Epithelial cell of esophagus (primary cell): ENCODE measurements at regions not wholly inside any gene's neighbourhood (a gene's known extent, or its start where the extent isn't known, plus 50 kb on each side); places are given as distances from the start of the nearest gene placed in this dataset.

Source experiments
- DNase-seq: peaks from one replicate; pipeline ENCODE4 v3.0.0; 2010; ENCODE audit warnings: low read depth
- H3K4me3 ChIP-seq: 2 replicates; pipeline ENCODE4 v1.5.1; 2011; ENCODE audit warnings: mild to moderate bottlenecking, low read length, control low read depth
- CTCF ChIP-seq: IDR thresholded peaks from 2 replicates; pipeline ENCODE4 v1.5.1; 2011; ENCODE audit warnings: low read depth, mild to moderate bottlenecking, low read length, control low read depth, inconsistent platforms; ENCODE audit not compliant: insufficient read depth; ENCODE audit errors: missing control alignments

GRCh38 chr3:117444175-117444574 lies 734.6 kb downstream of the TUSC7 start:
- TF ChIP-seq CTCF: no peak
- no peak for DNase-seq
- H3K4me3 ChIP-seq: no peak overlapping the region

DNA sequence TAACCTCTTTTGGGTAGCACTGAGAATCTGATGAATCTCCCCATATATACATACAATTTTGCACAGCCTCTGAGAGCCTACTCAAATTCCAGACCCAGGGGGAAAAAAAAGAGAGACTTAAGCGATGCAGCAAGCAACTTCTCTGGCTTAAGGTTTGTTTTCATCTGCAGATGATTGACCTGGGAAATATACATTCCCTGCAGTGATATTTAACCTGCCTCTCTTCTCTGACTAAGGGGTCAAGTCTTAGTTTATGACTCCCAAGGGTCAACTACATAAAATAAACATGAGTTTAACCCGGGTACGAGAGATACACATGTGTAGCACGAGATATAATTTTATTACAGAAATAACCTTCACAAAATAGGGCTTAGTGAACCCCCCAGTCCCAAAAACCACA lies 737.8 kb downstream of the TUSC7 start:
- no peak for TF ChIP-seq CTCF
- no peak for DNase-seq
- H3K4me3 ChIP-seq: no peak overlapping the region

DNA sequence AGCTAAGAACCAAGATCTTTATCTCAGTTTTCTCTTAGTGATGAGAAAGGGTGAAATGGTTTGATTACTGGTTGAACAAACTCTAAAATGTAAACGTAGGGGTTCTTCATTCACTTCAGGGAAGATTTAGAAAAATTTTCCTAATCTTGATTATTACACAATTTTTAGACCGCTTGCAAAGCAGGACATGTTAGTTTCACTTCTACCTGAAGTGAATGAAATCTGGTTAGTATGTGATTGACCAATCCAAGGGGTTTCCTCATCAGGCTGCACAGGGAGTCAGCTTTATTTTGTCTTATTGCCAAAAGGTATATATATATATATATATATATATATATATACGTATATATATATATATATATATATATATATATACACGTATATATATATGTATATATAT lies 740.4 kb downstream of the TUSC7 start:
- no peak for DNase-seq
- TF ChIP-seq CTCF: no peak
- no peak overlapping the region for H3K4me3 ChIP-seq

GRCh38 chr3:117454254-117454653 lies 744.7 kb downstream of the TUSC7 start:
- DNase-seq: no peak
- no peak overlapping the region for H3K4me3 ChIP-seq
- TF ChIP-seq CTCF: peak; percentile 4

DNA sequence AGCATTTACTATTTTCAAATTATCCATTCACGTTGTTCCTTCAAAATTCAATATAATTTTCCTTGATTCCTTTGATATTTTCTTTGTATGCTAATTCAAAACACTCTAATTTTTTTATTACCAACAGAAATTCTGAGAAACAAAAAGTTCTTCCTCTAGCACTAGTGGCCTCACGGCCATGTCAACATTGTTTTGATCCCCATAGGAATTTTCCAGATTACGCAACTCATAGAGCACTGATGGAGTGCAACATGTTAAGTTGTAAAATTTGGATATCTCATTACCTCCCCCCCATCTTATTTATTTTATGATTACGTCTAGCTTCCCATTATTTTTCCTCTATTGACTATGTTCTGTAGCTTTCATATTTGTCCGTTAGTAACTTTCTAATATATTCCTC lies 745.3 kb downstream of the TUSC7 start:
- DNase-seq: no peak
- H3K4me3 ChIP-seq: no peak overlapping the region
- no peak for TF ChIP-seq CTCF

DNA sequence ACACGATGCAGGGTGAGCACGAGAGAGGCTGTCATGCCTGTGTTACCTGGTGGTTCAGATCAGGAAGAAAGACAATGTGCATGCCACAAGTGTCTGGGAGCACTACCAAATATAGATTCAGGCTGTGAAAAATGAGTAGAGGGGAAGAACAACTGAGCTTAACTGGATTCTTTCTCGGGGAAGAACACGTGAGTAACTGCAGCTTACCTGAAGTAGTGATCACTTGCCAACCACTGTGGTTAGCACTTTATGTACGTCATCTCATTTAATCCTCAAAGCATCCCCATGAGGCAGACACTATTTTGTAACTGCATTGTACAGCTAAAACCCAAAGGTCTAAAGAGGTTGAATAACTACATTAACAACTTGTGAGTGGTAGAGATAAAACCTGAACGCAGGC lies 746.2 kb downstream of the TUSC7 start:
- TF ChIP-seq CTCF: no peak
- H3K4me3 ChIP-seq: no peak overlapping the region
- DNase-seq: no peak

DNA sequence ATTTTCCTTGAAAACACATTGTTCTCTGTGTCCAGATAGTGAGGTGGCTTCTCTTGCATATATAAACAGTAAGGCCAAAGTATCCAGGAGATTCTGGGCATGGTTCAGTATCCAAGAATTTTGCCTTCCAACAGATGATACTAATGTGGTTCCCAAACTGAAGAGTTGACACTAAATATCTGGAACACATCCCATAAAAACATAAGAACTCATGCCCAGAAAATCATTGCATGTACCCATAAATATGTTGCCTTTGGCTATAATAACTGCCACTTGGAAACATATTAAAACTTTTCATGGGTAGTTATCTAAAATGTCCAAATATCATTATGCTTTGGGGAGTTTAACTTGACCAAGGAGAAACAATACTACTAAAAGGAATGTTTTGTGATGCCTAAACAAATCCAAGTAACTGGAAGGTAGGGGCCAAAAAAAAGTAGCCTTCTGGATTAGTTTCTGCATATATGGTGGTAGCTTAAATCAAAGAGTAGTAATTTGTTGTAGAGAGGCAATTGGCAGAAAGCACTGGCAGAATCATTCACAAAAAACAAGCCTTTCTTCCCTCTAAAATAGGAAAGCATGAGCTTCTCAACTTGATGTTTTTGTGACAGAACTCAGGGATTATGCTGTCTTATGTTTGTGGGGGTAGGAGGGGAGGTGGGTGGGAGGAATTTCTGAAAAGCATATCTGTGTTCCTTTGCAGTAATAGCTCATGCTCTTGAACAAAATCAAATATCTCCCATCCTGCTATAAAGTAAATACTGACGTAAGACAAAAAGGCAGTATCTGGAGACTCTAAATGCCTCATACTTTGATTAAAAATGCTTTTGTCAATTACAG lies 753.9 kb downstream of the TUSC7 start:
- H3K4me3 ChIP-seq: no peak overlapping the region
- DNase-seq: no peak
- TF ChIP-seq CTCF: no peak
